ENCODE measurements at regions not wholly inside any gene's neighbourhood (a gene's known extent, or its start where the extent isn't known, plus 50 kb on each side); places are given as distances from the start of the nearest gene placed in this dataset.

DNA sequence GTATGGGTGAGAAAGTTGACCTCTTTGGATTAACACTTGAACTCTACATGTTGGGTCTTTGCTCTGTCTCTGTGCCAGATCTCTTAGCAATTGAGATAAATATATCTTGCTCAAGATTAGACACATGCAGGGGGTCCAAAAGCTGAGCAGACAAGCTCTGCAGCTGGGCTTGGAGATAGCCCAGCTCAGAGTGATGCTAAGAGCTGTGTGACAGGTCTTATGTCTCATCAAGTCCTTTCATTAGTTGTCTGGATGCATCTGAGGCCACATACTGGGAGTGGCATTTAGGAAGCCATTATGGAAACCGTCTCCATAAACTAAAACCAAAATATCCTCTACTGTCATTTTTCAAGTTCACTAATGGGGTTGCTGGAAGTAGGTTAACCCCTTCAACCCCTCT lies 289.4 kb upstream of the DUSP10 start:
- H3K36me3 ChIP-seq (ENCODE audit: control insufficient read depth, insufficient read depth, low read length): no peaks in the 10 kb centered on the region
- no peak for DNase-seq (ENCODE audit: extremely low read depth, insufficient read length)
- no peaks in the 10 kb centered on the region for H3K27me3 ChIP-seq (replicated peaks; ENCODE audit: control insufficient read depth, insufficient read depth, low read length)
- TF ChIP-seq, protein P1, sequence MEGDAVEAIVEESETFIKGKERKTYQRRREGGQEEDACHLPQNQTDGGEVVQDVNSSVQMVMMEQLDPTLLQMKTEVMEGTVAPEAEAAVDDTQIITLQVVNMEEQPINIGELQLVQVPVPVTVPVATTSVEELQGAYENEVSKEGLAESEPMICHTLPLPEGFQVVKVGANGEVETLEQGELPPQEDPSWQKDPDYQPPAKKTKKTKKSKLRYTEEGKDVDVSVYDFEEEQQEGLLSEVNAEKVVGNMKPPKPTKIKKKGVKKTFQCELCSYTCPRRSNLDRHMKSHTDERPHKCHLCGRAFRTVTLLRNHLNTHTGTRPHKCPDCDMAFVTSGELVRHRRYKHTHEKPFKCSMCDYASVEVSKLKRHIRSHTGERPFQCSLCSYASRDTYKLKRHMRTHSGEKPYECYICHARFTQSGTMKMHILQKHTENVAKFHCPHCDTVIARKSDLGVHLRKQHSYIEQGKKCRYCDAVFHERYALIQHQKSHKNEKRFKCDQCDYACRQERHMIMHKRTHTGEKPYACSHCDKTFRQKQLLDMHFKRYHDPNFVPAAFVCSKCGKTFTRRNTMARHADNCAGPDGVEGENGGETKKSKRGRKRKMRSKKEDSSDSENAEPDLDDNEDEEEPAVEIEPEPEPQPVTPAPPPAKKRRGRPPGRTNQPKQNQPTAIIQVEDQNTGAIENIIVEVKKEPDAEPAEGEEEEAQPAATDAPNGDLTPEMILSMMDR (IDR thresholded peaks at IDR 0.05; ENCODE audit: insufficient read depth, low read length, poor library complexity, severe bottlenecking): no peak
- no peak overlapping the region for H3K4me3 ChIP-seq (replicated peaks; ENCODE audit: low read depth, low read length)

DNA sequence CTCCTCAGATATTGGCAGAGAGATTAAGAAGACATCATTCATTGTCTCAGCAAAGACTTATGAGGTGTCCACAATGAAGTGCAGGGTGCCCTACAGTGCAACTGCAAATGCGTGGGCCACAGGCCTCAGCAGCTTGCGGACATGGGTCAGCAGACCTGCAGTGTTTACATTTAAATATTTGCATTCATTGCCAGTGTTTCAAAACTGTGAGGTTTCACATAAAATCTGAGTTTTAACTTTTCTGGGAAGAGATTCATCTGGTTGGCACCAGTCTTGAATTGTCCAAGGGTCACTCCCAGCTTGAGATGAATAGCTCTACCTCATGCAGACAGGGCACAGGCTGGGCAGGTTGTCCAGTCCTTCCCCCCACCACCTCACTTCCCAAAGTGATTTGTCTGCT lies 286.8 kb upstream of the DUSP10 start:
- no peaks in the 10 kb centered on the region for H3K27me3 ChIP-seq (replicated peaks; ENCODE audit: control insufficient read depth, insufficient read depth, low read length)
- DNase-seq (ENCODE audit: extremely low read depth, insufficient read length): no peak
- no peaks in the 10 kb centered on the region for H3K36me3 ChIP-seq (ENCODE audit: control insufficient read depth, insufficient read depth, low read length)
- H3K4me3 ChIP-seq (replicated peaks; ENCODE audit: low read depth, low read length): no peak overlapping the region
- TF ChIP-seq, protein P1 (IDR thresholded peaks at IDR 0.05; ENCODE audit: insufficient read depth, low read length, poor library complexity, severe bottlenecking): no peak

DNA sequence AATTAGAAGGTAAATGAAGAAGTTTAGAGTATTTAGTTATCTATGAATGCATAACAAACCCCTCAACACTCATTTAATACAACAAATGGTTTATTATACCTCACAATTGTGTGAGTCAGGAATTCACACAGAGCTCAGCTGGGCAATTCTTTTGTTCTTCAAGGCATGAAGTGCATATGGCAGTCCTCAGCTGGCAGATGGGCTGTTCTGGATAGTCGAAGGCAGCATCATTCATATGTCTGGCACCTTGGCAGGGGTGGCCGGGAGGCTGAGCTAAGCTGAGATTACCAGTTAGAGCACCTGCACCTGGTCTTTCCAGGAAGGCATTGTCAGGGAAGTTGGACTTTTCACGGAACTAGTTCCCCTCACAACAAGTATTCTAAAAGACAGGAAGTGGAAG lies 286.2 kb upstream of the DUSP10 start:
- Histone ChIP-seq H3K4me3 (replicated peaks; ENCODE audit: low read depth, low read length) (no peak overlapping the region), H3K27me3 (replicated peaks; ENCODE audit: control insufficient read depth, insufficient read depth, low read length) (no peaks in the 10 kb centered on the region), H3K36me3 (ENCODE audit: control insufficient read depth, insufficient read depth, low read length) (no peaks in the 10 kb centered on the region)
- DNase-seq (ENCODE audit: extremely low read depth, insufficient read length): no peak
- TF ChIP-seq, protein P1 (IDR thresholded peaks at IDR 0.05; ENCODE audit: insufficient read depth, low read length, poor library complexity, severe bottlenecking): no peak

DNA sequence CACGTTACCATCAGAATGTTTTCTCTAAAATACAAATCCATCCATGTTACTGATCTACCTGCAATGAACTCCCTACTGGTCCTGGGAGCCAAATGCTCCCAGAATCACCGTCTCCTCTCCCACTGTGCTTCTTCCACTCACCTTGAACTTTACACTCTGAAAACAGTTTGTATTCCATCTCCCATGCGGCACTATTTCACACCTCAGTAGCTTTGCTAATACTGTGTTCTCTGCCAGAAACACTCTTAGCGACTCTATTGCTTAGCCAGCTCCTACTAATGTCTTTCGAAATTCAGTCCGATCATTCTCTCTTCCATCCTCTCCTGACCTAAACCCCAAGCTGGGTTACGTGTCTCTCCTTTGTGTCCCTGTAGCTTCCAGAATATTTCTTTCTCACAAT lies 284.4 kb upstream of the DUSP10 start:
- H3K27me3 ChIP-seq (replicated peaks; ENCODE audit: control insufficient read depth, insufficient read depth, low read length): no peaks in the 10 kb centered on the region
- TF ChIP-seq, protein P1 (IDR thresholded peaks at IDR 0.05; ENCODE audit: insufficient read depth, low read length, poor library complexity, severe bottlenecking): no peak
- no peak for DNase-seq (ENCODE audit: extremely low read depth, insufficient read length)
- no peaks in the 10 kb centered on the region for H3K36me3 ChIP-seq (ENCODE audit: control insufficient read depth, insufficient read depth, low read length)
- no peak overlapping the region for H3K4me3 ChIP-seq (replicated peaks; ENCODE audit: low read depth, low read length)

DNA sequence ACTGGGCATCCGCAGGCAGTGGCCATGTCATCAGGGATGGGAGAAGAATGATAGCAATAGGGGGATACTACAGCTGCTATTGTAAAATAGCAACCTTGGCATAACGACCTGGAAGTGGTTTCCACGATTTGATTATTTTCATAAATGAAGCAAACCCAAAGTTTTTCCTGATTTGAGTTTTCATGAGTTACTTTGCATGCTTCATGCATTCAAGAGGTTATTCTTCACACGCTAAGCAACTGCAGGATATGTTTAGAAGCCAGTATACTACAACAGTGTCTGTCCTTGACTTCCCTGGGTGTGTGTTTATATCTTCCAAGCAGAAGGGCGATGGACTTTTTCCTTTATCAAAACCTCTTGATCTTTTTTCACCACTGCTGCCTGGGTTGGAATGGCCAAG lies 281.1 kb upstream of the DUSP10 start:
- no peak overlapping the region for H3K4me3 ChIP-seq (replicated peaks; ENCODE audit: low read depth, low read length)
- H3K27me3 ChIP-seq (replicated peaks; ENCODE audit: control insufficient read depth, insufficient read depth, low read length): no peaks in the 10 kb centered on the region
- TF ChIP-seq, protein P1 (IDR thresholded peaks at IDR 0.05; ENCODE audit: insufficient read depth, low read length, poor library complexity, severe bottlenecking): no peak
- H3K36me3 ChIP-seq (ENCODE audit: control insufficient read depth, insufficient read depth, low read length): no peaks in the 10 kb centered on the region
- DNase-seq (ENCODE audit: extremely low read depth, insufficient read length): no peak

DNA sequence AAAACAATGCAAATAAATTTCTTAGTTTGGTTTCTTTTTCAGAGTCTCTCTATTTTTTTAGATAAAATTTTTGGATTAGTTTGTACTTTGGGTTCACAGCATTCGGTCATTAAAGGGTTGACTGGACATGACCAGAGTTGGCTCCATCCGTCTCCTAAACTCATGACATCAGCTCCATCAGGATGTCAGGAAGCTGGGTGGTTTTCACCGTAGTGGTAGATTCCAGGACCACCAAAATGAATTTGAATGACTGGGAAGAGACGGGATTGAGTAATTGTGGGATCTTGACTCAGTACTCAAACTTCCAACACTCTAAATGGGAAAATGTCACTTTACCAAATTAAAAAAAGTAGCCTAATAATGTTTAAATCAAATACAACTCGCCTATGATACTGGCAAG lies 279.2 kb upstream of the DUSP10 start:
- H3K4me3 ChIP-seq (replicated peaks; ENCODE audit: low read depth, low read length): no peak overlapping the region
- no peaks in the 10 kb centered on the region for H3K27me3 ChIP-seq (replicated peaks; ENCODE audit: control insufficient read depth, insufficient read depth, low read length)
- no peaks in the 10 kb centered on the region for H3K36me3 ChIP-seq (ENCODE audit: control insufficient read depth, insufficient read depth, low read length)
- DNase-seq (ENCODE audit: extremely low read depth, insufficient read length): no peak
- TF ChIP-seq, protein P1 (IDR thresholded peaks at IDR 0.05; ENCODE audit: insufficient read depth, low read length, poor library complexity, severe bottlenecking): no peak

Data from GM06990 (cell line).